HepG2 (cell line): ENCODE measurements at regions not wholly inside any gene's neighbourhood (a gene's known extent, or its start where the extent isn't known, plus 50 kb on each side); places are given as distances from the start of the nearest gene placed in this dataset.

Experiments used
- ATAC-seq: fragments of 200-7000 bp; cut with Tn5 transposase; 3 replicates; pipeline ENCODE4 v1.9.1; 2020; ENCODE audit warnings: mild to moderate bottlenecking, moderate library complexity
- BruUV-seq: library from RNA; stranded (reverse); fragments of 400-500 nt; replicated peaks from 2 replicates; lab custom pipeline; 2021; lab: Mats Ljungman, UMichigan
- CTCF ChIA-PET: fragments of 300-600 bp; formaldehyde crosslinking; extraction: SDS; loops from one replicate; lab custom pipeline; 2021; ENCODE audit warnings: low total read pairs, inconsistent platforms, low intra/inter-chr PET ratio; lab: Yijun Ruan, JAX
- POLR2A ChIA-PET: fragments of 350-600 bp; sonication (Branson Sonifier 250); formaldehyde crosslinking; loops from one replicate; lab custom pipeline; 2020; ENCODE audit warnings: antibody characterized with exemption, inconsistent platforms; lab: Yijun Ruan, JAX
- DNase-seq: peaks from one replicate; pipeline ENCODE4 v3.0.0-alpha.2; 2015; ENCODE audit warnings: low spot score
- FAIRE-seq: peaks from 3 replicates; lab custom pipeline; 2011; peaks lifted over from hg19 to GRCh38; lab: Jason Lieb, UNC
- H2AFZ ChIP-seq: one replicate; pipeline ENCODE4 v1.6.1; 2011; ENCODE audit warnings: low read length, inconsistent platforms
- H3K27ac ChIP-seq: fragments of 300-600 bp; 3 replicates; pipeline ENCODE4 v1.8.0; 2011; ENCODE audit warnings: mixed run types, mild to moderate bottlenecking, mixed read lengths, low read length, inconsistent platforms; ENCODE audit not compliant: insufficient read depth; ENCODE audit errors: extremely low read length
- H3K27me3 ChIP-seq, 2 experiments: fragments of 200-600 bp in 1 of 2; 2 replicates in 1 of 2; 3 replicates in 1 of 2; pipeline versions ENCODE4 v1.6.0 to v1.8.0; 2011; ENCODE audit warnings: low read length in 2 of 2, mild to moderate bottlenecking in 2 of 2, moderate library complexity in 2 of 2, inconsistent platforms in 1 of 2; ENCODE audit not compliant: insufficient read depth in 2 of 2, control insufficient read depth in 1 of 2
- H3K36me3 ChIP-seq, 2 experiments: fragments of 200-600 bp in 1 of 2; replicated peaks in 1 of 2; 2 replicates in 1 of 2; 3 replicates in 1 of 2; pipeline versions ENCODE4 v1.5.1 to v1.8.0; 2011; ENCODE audit warnings: low read length in 2 of 2, inconsistent platforms in 1 of 2; ENCODE audit not compliant: insufficient read depth in 2 of 2, control insufficient read depth in 1 of 2
- H3K4me1 ChIP-seq: 2 replicates; pipeline ENCODE4 v1.5.1; 2012; ENCODE audit warnings: low read length, inconsistent platforms; ENCODE audit not compliant: insufficient read depth
- H3K4me2 ChIP-seq: 2 replicates; pipeline ENCODE4 v1.6.0; 2011; ENCODE audit warnings: low read depth, low read length, inconsistent platforms
- H3K4me3 ChIP-seq, 3 experiments: fragments of 200-600 bp in 1 of 3; sonication (generic), shearing (Covaris generic) in 1 of 3; replicated peaks in 1 of 3; 2 replicates each; pipeline ENCODE4 v1.5.1; 2011 to 2016; ENCODE audit warnings: low read length in 3 of 3, inconsistent platforms in 2 of 3, low read depth in 2 of 3, mild to moderate bottlenecking in 2 of 3, control low read depth in 1 of 3, mixed read lengths in 1 of 3; ENCODE audit not compliant: insufficient read depth in 1 of 3
- H3K79me2 ChIP-seq: one replicate; pipeline ENCODE4 v1.6.1; 2011; ENCODE audit warnings: low read length, inconsistent platforms; ENCODE audit not compliant: insufficient read depth
- H3K9ac ChIP-seq: 2 replicates; pipeline ENCODE4 v1.6.0; 2011; ENCODE audit warnings: mild to moderate bottlenecking, low read depth, low read length, inconsistent platforms; ENCODE audit not compliant: insufficient read depth
- H3K9me3 ChIP-seq: 2 replicates; pipeline ENCODE4 v1.5.1; 2012; ENCODE audit warnings: mild to moderate bottlenecking, low read length
- H4K20me1 ChIP-seq: 2 replicates; pipeline ENCODE4 v1.6.0; 2011; ENCODE audit warnings: inconsistent platforms, mild to moderate bottlenecking, low read length, moderate library complexity; ENCODE audit not compliant: insufficient read depth
- DNMT1 ChIP-seq: sonication (generic); formaldehyde crosslinking; IDR thresholded peaks from 2 replicates; pipeline ENCODE4 v1.5.1; 2020; ENCODE audit warnings: mild to moderate bottlenecking, missing genetic modification reagents
- MAFF ChIP-seq: IDR thresholded peaks from 2 replicates; pipeline ENCODE4 v1.6.1; 2011; ENCODE audit warnings: low read depth, low read length, improper control_type of control experiment
- MAFK ChIP-seq, 2 experiments: IDR thresholded peaks in 1 of 2; conservative IDR thresholded peaks in 1 of 2; 2 replicates each; pipeline ENCODE4 v1.6.1; 2011; ENCODE audit warnings: improper control_type of control experiment in 2 of 2, low read length in 2 of 2
- NFIC ChIP-seq: IDR thresholded peaks from 2 replicates; pipeline ENCODE4 v1.6.1; 2012; ENCODE audit warnings: mild to moderate bottlenecking, low read length, inconsistent platforms
- ZNF407 ChIP-seq: sonication (generic); formaldehyde crosslinking; IDR thresholded peaks from one replicate; pipeline ENCODE4 v1.5.1; 2020; ENCODE audit warnings: mild to moderate bottlenecking, missing genetic modification reagents; ENCODE audit errors: not compliant biosample characterization
- ZNF775 ChIP-seq: sonication (generic); formaldehyde crosslinking; IDR thresholded peaks from 2 replicates; pipeline ENCODE4 v1.4.0; 2020; ENCODE audit warnings: missing genetic modification reagents, mild to moderate bottlenecking, moderate library complexity, borderline replicate concordance
- ZSCAN31 ChIP-seq: sonication (generic); formaldehyde crosslinking; IDR thresholded peaks from 2 replicates; pipeline ENCODE4 v1.5.0; 2020; ENCODE audit warnings: low read depth, mild to moderate bottlenecking, missing genetic modification reagents
- WGBS: methylation state at CpG from one replicate; pipeline ENCODE4 v1.1.6; 2017; ENCODE audit warnings: low lambda C conversion rate; 5-methylcytosine and 5-hydroxymethylcytosine counted together
- in situ Hi-C: cut with HindIII; loops from 2 replicates; pipeline ENCODE4 v1.10.0; 2017; ENCODE audit warnings: low pct_unique_long_range_greater_than_20kb; ENCODE audit not compliant: extremely low pct_ligation_motif_present
- intact Hi-C: fragments of 100-400 bp; cut with micrococcal nuclease; formaldehyde crosslinking; loops from one replicate; pipeline ENCODE4 v1.10.0; 2022; ENCODE audit not compliant: unreplicated experiment
- TF ChIP-seq, protein P1 (sequence below): sonication (generic); formaldehyde crosslinking; IDR thresholded peaks from 2 replicates; pipeline ENCODE4 v1.9.0; 2022; ENCODE audit warnings: missing genetic modification reagents, mild to moderate bottlenecking, borderline replicate concordance

DNA sequence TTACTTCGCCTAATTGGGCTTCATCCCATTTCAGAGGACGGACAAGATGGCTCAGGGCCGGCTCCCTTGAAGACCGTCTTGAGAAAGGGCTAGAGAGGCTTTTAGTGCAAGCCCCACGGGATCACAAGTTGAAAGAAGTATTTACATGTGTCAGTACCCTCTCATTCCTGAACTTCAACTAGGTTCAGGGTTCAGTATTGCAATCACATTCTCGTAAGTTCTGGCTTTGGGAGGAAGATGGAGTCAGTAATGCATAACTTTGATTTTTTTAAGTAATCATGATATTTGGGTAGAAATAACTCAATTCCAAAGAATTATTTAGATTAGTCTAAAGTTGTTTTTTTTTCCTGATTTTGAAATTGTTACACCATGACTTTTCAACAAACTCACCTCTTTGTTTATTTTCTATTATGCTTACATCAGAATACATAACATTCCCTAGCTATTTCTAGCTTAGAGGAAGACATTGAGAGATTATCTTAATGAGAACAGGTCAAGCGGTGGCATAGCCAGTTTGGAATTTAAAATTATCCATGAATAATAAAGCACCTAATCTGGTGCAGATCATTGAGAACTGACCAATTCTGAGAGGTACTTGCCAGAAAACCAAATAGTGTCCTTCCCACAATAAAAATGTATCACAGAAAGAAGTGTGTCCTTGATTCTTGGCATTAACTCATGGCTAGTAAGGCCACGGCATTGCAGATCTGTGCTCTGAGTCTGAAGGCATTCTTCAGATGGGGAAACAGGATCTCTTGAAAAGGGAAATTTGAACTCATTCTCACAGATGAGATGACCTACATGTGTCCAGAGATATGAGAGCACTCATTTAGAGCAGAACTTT, 92.1 kb upstream of the BLID start (continued):
- TF ChIP-seq ZNF407 (CRISPR knock-in tag) = no peak
- TF ChIP-seq, all 625 proteins: peak for 0

GRCh38 chr11:122207505-122207904, 91.5 kb upstream of the BLID start:
- no peaks in the 10 kb centered on the region for H3K36me3 ChIP-seq
- no peaks in the 10 kb centered on the region for H3K9me3 ChIP-seq
- CTCF ChIA-PET = no interaction called here
- ATAC-seq = no peak
- no peak overlapping the region for H3K4me3 ChIP-seq
- TF ChIP-seq, protein P1, sequence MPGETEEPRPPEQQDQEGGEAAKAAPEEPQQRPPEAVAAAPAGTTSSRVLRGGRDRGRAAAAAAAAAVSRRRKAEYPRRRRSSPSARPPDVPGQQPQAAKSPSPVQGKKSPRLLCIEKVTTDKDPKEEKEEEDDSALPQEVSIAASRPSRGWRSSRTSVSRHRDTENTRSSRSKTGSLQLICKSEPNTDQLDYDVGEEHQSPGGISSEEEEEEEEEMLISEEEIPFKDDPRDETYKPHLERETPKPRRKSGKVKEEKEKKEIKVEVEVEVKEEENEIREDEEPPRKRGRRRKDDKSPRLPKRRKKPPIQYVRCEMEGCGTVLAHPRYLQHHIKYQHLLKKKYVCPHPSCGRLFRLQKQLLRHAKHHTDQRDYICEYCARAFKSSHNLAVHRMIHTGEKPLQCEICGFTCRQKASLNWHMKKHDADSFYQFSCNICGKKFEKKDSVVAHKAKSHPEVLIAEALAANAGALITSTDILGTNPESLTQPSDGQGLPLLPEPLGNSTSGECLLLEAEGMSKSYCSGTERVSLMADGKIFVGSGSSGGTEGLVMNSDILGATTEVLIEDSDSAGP = no peak
- TF ChIP-seq MAFF (peak; percentile 87), MAFK (conservative IDR thresholded peaks at IDR 0.05 in 1 of 2, IDR thresholded peaks at IDR 0.05 in 1 of 2; ENCODE audit: low read length in 2 of 2) (peak; percentile 83 to 88), ZSCAN31 (CRISPR knock-in tag) (no peak), DNMT1 (CRISPR knock-in tag) (no peak), ZNF775 (no peak), NFIC (no peak)
- POLR2A ChIA-PET = no interaction called here
- 8% methylated on average over 8 of the region's 8 CpGs for WGBS
- H4K20me1 ChIP-seq = no peaks in the 10 kb centered on the region
- BruUV-seq = no TSS peak
- peaks cover 1 to 8% of the 10 kb centered on the region in 2 experiments; a peak in 1 of 5 replicates for H3K27me3 ChIP-seq
- no peaks in the 10 kb centered on the region for H3K79me2 ChIP-seq
- in situ Hi-C loops = loop anchor here (5.0 kb wide), 1 partner anchor 555 kb away; no protein-coding TSS in a partner anchor
- no peak for FAIRE-seq
- peaks cover 24% of the 10 kb centered on the region for H3K4me1 ChIP-seq
- intact Hi-C loops = no loop called here
- H3K9ac ChIP-seq = no peak overlapping the region
- DNase-seq = no peak
- peak overlapping the region; percentile 21 for H3K4me2 ChIP-seq
- no peak overlapping the region for H2AFZ ChIP-seq
- H3K27ac ChIP-seq = no peak overlapping the region
